LNCAP (cell line): ENCODE measurements at regions not wholly inside any gene's neighbourhood (a gene's known extent, or its start where the extent isn't known, plus 50 kb on each side); places are given as distances from the start of the nearest gene placed in this dataset.

ENCODE experiments used
- CTCF ChIP-seq: fragments of 450-650 bp; IDR thresholded peaks from 2 replicates; pipeline ENCODE4 v1.5.1; 2017; ENCODE audit warnings: mild to moderate bottlenecking

GRCh38 chr10:58023341-58024073, 244.2 kb downstream of the IPMK start:
- TF ChIP-seq CTCF, result no peak

GRCh38 chr10:58019863-58020537, 247.7 kb downstream of the IPMK start:
- no peak for TF ChIP-seq CTCF

GRCh38 chr10:58017719-58018367, 249.9 kb downstream of the IPMK start:
- TF ChIP-seq CTCF, result no peak

GRCh38 chr10:58016614-58017013, 251.1 kb downstream of the IPMK start:
- TF ChIP-seq CTCF, result no peak

GRCh38 chr10:58014436-58014835, 253.3 kb downstream of the IPMK start:
- TF ChIP-seq CTCF, result no peak

GRCh38 chr10:58013406-58013805, 254.3 kb downstream of the IPMK start:
- no peak for TF ChIP-seq CTCF

- TF ChIP-seq CTCF, result no peak
Observed at GRCh38 chr10:58010073-58010702, 257.5 kb downstream of the IPMK start.
